Stimulated activated CD8-positive, alpha-beta memory T cell treated with anti-CD3 and anti-CD28 coated beads, Interleukin-2, amount 100 ng/mL, for 48 hours (primary cell): ENCODE measurements at regions not wholly inside any gene's neighbourhood (a gene's known extent, or its start where the extent isn't known, plus 50 kb on each side); places are given as distances from the start of the nearest gene placed in this dataset.

ENCODE experiments used
- DNase-seq, 2 donors: peaks; one replicate each; pipeline ENCODE4 v3.0.0-alpha.2; 2020; ENCODE audit warnings: low read depth in 2 of 2

GRCh38 chr4:106677213-106677612 lies 308.6 kb upstream of the GIMD1 start:
- no peak for DNase-seq

GRCh38 chr4:106676173-106676921 lies 307.8 kb upstream of the GIMD1 start:
- DNase-seq: no peak

- no peak for DNase-seq
Measured at GRCh38 chr4:106671716-106672115, 303.1 kb upstream of the GIMD1 start.

GRCh38 chr4:106670976-106671375 lies 302.4 kb upstream of the GIMD1 start:
- DNase-seq: no peak

GRCh38 chr4:106659371-106659770 lies 290.8 kb upstream of the GIMD1 start:
- DNase-seq: no peak

- no peak for DNase-seq
Measured at GRCh38 chr4:106652095-106652494, 283.5 kb upstream of the GIMD1 start.

- DNase-seq: no peak
Measured at GRCh38 chr4:106650701-106651100, 282.1 kb upstream of the GIMD1 start.

- DNase-seq: no peak
Measured at GRCh38 chr4:106647451-106647850, 278.9 kb upstream of the GIMD1 start.

GRCh38 chr4:106629268-106629625 lies 260.7 kb upstream of the GIMD1 start:
- DNase-seq: no peak

GRCh38 chr4:106628586-106629267 lies 260.1 kb upstream of the GIMD1 start:
- no peak for DNase-seq

- no peak for DNase-seq
Measured at GRCh38 chr4:106627051-106627450, 258.5 kb upstream of the GIMD1 start.

GRCh38 chr4:106624671-106625070 lies 256.1 kb upstream of the GIMD1 start:
- DNase-seq: no peak

- DNase-seq: no peak
Measured at GRCh38 chr4:106618956-106619355, 250.4 kb upstream of the GIMD1 start.

- DNase-seq: no peak
Measured at GRCh38 chr4:106615961-106616360, 247.4 kb upstream of the GIMD1 start.

GRCh38 chr4:106615410-106615945 lies 246.9 kb upstream of the GIMD1 start:
- DNase-seq: no peak

GRCh38 chr4:106614441-106614840 lies 245.9 kb upstream of the GIMD1 start:
- no peak for DNase-seq

- no peak for DNase-seq
Measured at GRCh38 chr4:106609917-106610316, 241.3 kb upstream of the GIMD1 start.

- no peak for DNase-seq
Measured at GRCh38 chr4:106607558-106607957, 239.0 kb upstream of the GIMD1 start.

- DNase-seq: no peak
Measured at GRCh38 chr4:106604319-106605051, 235.9 kb upstream of the GIMD1 start.

- DNase-seq: no peak
Measured at GRCh38 chr4:106603471-106603870, 234.9 kb upstream of the GIMD1 start.

GRCh38 chr4:106602711-106603110 lies 234.1 kb upstream of the GIMD1 start:
- DNase-seq: no peak

- DNase-seq: no peak
Measured at GRCh38 chr4:106601519-106601918, 232.9 kb upstream of the GIMD1 start.

GRCh38 chr4:106595906-106596305 lies 227.3 kb upstream of the GIMD1 start:
- DNase-seq: no peak
